NCI-H82 treated with DMSO at 0.1 percent for 48 hours (cell line): ENCODE measurements at regions not wholly inside any gene's neighbourhood (a gene's known extent, or its start where the extent isn't known, plus 50 kb on each side); places are given as distances from the start of the nearest gene placed in this dataset.

ENCODE experiments used
- DNase-seq: peaks from one replicate; lab custom pipeline; 2025; ENCODE audit not compliant: unreplicated experiment; lab: John Stamatoyannopoulos, UW

DNA sequence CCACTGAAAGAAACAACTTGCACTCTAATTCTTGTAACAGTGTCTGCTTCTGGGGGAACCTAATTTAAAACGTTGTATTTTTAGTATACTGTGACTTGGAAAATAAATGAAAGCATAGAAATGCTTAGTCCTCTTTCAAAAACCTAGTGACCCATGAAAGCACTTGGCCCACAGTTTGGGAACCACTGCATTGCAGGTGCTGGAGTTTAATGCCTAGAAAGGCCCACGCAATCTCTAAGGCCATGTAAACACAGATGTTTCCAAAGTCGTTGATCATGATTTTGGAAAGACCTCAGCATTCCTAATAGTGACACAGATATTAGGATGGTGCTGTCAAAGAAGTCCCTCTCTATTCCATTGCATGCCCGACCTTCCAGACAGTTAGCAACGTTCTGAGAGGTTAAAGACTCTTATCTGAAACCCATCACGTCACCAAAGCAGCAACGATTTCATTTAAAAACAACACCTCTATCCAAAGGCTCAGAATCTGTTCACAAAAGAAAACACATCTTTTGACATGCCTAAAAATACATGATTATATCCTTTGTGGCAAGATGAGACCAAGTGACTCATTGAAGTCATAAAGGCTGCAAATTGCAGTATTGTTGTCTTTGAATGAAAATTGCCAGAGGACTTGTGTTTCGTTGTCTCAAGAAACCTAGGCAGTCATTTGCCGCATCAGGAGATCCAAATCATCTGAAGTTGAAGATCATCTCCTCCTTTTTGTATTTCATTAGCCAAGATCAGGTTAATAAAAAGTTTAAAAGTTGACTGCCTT is 328.0 kb upstream of the ZNF507 start:
- DNase-seq = no peak

DNA sequence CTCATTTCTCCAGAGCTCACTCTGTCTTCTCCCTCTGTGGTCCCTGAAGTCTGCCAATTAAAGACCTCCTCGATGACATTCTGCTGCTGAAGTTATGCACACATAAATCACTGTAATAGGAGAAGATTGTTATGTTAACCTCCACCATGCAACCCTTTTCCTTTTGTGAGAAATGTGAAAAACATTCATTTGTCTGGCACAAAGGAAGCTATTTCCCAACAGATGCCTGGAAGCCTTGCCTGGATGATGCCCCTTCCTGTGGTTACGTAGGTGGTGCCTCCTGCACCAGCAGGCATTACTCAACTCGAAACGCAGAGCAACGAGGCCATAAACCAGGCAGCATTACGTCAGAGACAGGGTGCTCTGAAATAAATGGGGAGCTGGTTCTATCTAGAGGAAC is 327.4 kb upstream of the ZNF507 start:
- no peak for DNase-seq

DNA sequence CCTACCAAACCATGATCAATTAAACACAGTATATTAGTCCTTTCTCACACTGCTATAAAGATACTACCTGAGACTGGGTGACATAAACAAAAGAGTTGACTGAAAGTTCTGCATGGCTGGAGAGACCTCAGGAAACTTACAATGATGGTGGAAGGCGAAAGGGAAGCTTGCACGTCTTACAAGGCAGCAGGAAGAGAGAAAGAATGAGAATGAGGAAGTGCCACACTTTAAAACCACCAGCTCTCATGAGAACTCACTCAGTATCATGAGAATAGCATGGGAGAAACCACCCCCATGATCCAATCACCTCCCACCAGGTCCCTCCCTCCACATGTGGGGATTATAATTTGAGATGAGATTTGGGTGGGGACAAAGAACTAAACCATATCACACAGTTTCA is 324.9 kb upstream of the ZNF507 start:
- DNase-seq = no peak

DNA sequence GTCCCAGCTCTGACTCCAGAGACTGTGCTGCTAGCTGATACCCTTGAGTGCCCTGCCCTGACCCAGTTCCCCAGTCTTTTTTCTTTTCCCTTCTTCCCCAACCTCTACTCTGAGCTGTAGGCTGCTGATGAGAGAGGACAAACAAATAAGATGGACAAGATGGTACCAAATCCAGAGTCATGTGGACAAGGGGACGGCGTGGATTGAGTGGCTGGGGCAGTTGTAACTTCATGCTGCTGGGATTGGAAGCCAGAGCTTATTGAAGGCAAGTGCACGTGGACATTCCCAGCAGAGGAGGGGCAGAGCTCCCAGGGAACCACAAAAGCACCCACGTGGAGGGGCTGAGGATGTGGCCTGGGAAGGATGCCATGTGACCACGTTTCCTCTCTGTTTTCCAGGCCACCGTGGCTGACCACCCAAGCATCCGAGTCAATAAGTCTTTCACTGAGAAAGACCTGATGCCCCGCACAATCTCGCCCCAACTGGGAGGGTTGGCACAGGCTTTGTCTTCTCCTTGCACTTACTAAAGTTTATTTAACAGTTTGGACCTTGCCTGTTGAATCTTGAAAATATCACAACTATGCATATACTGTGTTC is 323.3 kb upstream of the ZNF507 start:
- DNase-seq = no peak

DNA sequence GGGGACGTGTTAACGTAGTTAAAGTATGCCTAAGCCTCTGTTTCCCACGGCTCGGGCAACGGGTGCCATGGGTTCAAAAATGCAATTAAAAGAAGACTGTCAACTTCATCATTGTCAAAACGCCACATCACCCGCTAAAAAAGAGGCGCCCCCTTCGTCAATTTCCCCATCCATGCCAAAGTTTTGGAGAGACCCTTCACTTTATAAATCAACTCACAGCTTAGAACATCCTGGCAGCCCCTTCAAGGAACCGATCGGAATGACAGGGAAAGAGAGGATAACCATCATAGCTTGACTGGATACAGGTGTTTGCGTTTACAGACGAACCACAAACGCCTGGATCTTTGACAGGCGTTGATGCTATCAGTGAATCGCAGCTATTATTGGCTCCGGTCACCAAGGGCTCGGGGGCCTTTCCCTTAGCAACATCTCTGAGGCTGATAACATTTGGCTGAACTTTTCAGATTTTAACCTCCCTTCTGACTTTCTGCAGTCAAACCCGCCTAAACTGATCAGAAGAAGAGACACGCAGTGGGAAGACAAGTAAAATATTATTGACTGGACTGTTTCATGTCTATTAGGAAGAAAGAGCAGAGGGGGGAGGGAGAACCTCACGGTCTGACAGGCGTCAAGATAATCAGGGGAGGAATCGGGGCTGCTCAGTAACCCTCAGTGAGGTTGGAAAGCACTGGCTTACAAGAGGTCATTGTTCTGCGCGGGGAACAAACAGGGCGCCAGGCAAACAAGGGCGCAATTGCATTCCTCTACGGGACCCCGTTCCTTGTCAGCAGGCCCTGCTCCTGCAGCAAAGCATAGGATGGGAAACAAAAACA is 322.5 kb upstream of the ZNF507 start:
- no peak for DNase-seq

DNA sequence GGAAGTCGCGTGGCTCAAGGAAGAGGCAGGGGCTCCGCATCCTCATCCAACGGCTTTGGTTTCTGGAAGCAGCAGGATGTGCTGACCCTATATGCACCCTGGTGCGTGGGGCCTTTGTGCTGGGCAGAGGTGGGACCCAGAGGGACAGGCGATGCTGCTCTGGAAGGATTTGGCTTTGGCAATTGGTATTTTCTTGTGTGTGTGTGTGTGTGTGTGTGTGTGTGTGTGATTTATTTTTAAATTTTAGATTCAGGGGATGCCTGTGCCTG is 321.9 kb upstream of the ZNF507 start:
- no peak for DNase-seq

DNA sequence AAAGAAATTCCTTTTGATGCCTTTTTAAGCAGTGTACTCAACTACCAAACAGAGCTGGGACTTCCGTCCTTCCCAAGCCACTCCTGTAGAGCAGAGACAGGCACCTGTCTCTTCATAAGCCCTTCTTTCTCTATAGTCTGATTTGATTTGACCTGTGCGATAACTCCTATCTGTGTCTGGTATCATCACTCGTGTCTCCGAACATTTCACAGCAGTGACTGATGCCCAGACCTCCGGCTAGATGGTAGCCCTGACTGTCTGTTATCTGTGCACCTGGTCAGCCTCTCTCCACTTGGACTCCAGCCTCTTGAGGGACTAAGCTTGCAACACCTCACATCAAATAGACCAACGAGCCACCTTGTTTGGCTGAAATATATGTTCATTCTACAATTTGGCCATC is 316.2 kb upstream of the ZNF507 start:
- DNase-seq = no peak

DNA sequence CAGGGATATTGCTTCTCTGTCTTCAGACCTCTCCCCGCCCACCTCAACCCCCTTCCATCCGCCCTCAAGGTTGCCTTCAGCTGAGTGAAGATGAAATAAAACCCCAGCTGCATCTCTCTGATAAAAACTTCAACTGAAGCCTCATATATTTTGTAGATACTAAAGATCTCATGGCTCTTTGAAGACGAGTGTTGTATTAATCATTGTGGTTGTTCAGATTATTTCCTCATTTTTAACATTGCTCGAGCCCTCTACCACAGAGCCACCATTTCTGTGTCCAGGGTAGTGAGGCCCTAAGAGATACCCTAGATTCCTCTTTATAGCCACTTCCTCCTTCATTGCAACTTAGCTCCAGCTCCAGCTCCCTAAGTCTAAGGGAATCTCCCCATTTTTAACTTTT is 312.8 kb upstream of the ZNF507 start:
- DNase-seq = no peak

DNA sequence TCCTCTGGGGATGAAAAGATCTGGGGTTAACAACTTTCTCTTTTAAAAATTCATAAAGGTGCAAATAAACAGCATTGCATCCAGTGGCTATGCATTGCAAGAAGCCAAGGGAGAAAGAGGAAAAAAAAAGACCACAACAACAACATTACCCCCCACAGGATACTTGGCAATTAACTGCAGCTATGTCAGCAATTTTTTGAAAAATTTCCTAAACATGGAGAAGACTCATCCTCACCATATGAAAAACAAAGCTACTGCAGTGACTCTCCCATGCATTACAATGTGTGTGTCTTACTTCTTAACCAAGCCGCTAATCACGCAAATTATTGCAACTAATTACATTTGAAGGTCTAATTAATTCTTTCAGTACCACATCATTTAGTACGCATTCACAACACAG is 309.8 kb upstream of the ZNF507 start:
- DNase-seq = no peak

DNA sequence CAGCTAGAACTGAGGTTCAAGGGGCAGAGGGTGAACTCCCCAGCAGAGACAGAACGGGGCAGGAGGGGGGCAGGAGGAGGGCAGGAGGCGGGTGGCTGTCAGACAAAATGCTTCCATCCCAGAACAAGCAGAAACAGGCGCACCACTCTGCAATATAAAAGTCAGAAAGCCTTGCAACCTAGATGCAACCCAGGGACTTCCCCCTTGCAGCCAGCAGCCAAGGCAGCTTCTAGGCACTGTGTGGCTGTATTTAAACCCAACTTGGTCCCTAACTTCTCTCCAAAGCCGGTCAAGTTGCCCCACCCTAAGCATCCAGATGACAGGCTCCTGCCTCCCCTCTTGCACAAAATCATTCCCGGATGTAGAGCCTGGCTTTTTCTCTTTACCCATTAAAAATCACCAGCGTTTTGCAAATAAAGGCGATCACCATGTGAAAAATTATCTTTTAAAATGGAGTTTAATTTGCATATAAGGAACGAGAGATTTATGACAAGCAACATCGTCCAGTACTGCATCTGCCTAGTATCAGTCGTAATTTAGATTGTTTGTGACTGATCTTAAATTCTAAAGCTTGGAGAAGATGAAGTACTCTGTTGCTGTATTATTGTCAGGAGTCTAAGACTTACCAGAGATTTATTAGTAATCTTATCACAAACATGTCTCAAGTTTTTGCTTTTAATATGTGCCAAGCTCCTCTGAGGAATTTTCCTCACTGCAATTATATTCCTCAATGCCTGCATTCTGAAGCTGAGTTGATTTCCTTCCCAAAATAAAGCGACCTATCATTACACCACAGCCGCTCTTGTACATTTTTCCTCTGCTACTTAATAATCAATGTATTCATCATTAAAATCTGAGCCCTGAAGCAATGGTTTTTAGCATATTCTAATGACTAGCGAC is 307.1 kb upstream of the ZNF507 start:
- DNase-seq = no peak

DNA sequence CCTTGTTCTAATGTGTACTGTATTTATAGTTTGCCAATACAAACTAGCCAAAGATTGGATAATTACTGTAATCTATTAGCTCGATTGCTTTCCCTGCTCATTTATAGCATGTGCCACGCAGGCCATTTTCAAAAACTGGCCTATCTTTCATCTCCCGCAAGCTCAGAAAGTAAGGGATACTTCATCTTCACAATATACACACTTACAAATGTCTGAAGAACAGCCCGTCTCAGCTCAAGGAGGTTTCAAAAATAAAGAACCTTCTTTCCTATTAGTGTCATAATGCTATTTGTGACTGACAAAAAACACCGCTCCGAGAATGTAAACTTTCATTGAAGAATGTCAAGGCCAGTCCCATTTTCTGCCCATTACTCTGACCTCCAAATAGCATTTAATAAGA is 306.4 kb upstream of the ZNF507 start:
- DNase-seq = no peak

DNA sequence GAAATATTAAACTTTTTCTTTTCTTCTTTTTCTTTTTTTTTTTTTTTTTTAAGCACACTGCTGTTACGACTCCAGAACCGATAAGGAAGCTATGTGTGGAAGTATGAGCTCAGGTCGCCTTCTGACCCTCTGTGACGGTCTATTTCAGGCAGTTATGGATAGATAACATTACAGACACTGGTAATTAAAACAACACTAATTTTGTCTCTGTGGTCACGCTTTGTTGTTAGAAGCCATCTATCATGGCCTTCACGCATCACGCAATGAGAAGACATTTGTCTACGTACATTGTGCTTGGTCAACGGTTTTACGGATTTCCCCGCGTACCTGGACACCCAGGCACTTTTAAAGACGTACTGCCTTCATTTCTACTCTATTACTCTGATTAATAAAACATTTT is 306.0 kb upstream of the ZNF507 start:
- DNase-seq = no peak

DNA sequence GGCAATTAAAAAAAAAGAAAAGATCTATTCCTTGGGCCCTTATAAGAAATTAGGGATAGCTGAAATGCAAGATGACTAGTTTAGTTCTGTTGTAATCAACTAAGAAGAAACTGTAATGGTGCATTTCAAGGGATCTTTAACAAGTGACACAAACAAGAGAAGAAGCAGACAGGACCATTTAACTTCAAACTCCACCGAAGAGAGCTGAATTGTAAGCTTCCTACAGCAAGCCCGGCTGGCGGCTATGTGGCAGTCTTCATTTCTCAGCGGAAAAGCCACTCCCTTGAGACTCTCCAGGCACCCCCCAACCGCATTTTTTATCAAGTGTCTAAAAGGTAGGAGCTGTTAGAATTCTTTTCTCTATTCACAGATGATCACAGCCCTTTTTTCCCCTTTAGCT is 305.2 kb upstream of the ZNF507 start:
- DNase-seq = no peak

DNA sequence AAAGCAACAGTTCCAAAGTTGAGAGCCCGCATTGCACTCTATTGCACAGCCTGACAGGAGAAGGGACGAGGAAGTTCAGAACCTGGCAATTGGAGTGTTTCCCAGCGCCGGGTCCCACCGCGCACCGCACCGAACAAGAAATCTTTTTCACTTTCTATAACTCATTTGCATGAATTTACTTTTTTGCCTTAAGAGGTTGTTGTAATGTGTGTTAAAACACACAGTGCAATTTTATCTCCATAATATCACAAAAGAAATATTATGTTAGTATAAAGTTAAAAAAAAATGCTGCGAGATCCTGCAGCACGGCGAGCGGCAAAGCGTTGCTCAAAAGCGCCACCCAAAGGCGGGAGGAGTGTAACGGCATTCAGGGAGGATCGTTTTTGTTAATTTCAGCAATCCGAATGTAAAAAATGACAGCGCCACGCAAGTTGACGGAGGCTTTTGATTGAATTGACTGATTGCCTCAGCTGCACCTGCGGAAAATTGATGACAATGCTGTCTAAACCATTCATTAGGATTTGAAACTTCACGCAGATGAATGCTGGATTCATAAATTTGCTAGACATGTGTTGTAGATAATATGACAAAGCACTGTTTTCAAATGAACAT is 303.6 kb upstream of the ZNF507 start:
- no peak for DNase-seq

DNA sequence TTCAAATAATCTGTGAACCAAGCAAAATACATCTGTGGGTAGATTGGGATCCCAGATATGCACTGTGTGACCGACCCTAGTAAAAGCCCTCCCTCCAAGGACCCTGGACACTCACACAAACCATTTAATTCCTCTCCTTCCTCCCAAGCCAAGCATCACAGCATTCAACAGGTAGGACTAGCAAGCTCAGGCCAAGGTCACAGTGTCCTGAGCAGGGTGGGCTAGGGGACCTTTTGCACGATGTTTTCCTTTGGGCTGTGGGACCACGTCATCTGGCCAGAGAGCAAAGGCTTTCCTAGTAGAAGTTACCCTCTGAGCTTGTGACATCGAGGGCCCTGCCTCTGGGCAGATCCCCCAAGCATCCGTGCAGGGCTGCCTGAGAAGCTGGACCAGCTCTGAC is 297.6 kb upstream of the ZNF507 start:
- no peak for DNase-seq

DNA sequence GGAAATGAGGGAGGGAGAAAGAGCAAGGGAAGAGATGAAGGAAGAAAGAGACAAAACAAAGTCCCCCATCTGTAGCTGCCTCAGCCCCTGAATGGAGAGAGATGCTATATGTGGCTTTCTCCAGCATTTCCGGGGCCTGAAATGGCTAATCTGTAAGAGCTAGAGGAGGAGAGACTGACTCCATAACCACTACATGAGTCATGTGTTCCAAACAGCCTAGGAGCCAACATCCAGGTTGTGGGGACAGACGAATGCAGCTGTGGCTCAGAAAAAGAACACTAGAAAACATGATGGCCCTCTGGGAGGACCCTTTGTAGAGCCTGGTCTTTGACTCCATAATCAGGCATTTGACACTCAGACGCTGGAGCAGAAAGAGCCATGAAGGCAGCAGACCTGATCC is 292.0 kb upstream of the ZNF507 start:
- DNase-seq = no peak

DNA sequence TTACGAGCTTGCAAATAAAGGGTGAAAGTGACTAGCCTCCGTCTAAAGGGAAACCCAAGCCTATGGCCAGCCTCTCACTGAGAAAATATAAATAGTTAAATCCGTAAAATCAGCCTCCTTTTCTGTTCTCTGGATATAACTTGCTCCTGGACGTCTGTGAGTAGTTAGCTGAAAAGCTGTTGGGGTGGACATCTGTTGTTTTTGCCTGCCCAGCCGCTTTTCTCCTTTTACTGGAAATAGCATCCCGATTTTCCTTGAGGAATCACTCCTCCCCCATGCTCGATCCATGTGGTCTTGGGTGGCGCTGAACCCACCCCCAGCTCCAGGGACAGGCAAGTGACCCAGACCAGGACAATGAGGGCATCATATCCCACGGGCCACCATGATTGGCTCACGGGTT is 291.5 kb upstream of the ZNF507 start:
- DNase-seq = no peak

DNA sequence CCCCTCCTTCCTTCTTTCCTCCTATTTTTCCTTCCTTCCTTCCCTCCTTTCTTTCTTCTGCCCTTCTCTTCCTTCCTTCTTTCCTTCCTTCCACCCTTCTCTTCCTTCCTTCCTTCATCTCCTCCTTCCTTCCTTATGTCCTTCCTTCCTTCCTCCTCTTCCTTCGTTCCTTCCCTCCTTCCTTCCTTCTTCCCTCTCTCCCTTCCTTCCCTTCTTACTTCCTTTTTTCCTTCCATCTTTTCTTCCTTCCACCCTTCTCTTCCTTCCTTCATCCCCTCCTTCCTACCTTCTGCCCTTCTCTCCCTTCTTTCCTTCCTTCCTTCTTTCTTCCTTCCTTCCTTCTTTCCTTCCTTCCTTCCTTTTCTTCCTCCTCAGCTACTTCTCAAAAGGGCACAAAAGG is 287.3 kb upstream of the ZNF507 start:
- DNase-seq = no peak

DNA sequence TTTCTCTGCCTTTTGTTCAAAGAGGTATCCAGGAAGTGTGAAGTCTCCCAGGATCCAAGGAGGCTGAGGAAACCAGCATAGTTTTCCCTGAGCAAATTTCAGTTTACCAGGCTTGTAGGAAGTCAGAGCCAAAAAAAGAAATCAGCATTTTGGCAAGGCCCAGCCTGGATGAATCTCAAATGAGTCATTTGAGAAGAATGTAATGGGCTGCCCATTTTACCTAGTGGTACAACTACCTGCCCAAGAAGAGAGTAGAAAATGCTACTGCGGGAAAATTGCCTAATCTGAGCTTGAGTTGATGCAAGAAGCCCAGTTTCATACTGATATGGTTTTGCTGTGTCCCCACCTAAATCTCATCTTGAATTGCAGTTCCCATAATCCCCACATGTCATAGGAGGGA is 284.1 kb upstream of the ZNF507 start:
- DNase-seq = no peak

DNA sequence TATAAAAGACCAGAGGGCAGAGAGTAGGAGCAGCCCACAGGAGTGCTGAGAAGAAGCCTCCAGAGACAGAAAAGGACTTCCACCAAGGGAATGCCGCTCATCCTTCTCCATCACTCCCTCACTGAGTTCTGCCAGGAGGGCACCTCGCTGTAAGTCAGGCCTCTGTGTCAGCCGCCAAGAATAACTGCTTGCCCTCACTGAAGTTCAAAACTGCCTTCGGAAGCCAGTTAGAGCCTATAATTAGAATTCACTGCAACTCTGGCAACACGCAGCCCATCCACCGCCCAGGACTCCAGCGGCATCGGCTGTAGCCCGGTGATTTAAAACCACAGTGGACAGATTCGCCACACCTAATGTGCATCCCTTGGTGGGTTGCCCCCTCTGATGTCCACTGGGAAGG is 281.8 kb upstream of the ZNF507 start:
- no peak for DNase-seq

DNA sequence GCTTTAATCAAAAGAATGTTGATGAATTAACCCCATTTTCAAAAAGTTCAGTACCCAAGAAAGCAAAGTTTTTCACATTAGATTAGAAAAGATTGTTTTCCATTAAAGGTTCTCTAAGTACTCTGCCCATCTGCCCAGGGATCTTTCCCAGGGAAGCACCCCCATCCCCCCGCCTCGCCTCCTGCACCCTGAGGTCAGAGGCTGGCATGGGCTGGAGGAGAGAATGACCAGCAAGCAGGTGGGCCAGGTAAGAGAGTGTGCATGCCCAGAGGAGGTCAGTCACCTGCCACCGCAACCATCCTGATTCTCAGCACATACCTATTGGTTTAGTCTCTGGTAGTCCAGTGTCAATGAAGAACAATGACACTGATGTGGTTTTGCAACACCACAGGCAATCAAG is 279.4 kb upstream of the ZNF507 start:
- DNase-seq = no peak
